ENCODE measurements at regions not wholly inside any gene's neighbourhood (a gene's known extent, or its start where the extent isn't known, plus 50 kb on each side); places are given as distances from the start of the nearest gene placed in this dataset.

- H3K27ac ChIP-seq, result no peak overlapping the region
- no peak for TF ChIP-seq ZFX (IDR thresholded peaks at IDR 0.05)
- TF ChIP-seq, protein P1, sequence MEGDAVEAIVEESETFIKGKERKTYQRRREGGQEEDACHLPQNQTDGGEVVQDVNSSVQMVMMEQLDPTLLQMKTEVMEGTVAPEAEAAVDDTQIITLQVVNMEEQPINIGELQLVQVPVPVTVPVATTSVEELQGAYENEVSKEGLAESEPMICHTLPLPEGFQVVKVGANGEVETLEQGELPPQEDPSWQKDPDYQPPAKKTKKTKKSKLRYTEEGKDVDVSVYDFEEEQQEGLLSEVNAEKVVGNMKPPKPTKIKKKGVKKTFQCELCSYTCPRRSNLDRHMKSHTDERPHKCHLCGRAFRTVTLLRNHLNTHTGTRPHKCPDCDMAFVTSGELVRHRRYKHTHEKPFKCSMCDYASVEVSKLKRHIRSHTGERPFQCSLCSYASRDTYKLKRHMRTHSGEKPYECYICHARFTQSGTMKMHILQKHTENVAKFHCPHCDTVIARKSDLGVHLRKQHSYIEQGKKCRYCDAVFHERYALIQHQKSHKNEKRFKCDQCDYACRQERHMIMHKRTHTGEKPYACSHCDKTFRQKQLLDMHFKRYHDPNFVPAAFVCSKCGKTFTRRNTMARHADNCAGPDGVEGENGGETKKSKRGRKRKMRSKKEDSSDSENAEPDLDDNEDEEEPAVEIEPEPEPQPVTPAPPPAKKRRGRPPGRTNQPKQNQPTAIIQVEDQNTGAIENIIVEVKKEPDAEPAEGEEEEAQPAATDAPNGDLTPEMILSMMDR (conservative IDR thresholded peaks at IDR 0.05), result no peak
Observed at GRCh38 chr1:82463951-82464350, 663.2 kb downstream of the ADGRL2 start.

- H3K27ac ChIP-seq, result no peak overlapping the region
- no peak for TF ChIP-seq ZFX (IDR thresholded peaks at IDR 0.05)
- TF ChIP-seq, protein P1 (conservative IDR thresholded peaks at IDR 0.05), result no peak
Observed at GRCh38 chr1:82462366-82462765, 661.6 kb downstream of the ADGRL2 start.

GRCh38 chr1:82455342-82455741 is 654.6 kb downstream of the ADGRL2 start:
- TF ChIP-seq, protein P1 (conservative IDR thresholded peaks at IDR 0.05), result no peak
- no peak for TF ChIP-seq ZFX (IDR thresholded peaks at IDR 0.05)

DNA sequence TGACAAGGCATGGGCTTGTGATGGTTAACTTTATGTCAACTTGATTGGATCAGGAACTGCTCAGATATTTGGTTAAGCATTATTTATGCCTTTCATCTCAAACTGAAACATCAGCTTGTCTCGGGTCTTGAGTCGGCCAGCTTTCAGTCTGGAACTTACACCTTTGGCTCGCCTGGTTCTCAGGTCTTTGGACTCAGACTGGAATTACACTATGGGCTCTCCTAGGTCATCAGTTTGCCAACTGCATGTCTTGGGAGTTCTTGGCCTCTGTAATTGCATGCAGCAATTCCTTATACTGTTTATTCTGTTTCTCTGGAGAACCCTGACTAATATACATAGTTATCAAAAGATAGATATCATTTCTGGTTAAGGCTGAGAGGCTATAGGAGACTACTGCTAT is 653.7 kb downstream of the ADGRL2 start:
- no peak overlapping the region for H3K27ac ChIP-seq
- TF ChIP-seq, protein P1 (conservative IDR thresholded peaks at IDR 0.05), result no peak
- TF ChIP-seq ZFX (IDR thresholded peaks at IDR 0.05), result no peak

More at GRCh38 chr1:82455342-82455741, 654.6 kb downstream of the ADGRL2 start:
- H3K27ac ChIP-seq, result no peak overlapping the region

DNA sequence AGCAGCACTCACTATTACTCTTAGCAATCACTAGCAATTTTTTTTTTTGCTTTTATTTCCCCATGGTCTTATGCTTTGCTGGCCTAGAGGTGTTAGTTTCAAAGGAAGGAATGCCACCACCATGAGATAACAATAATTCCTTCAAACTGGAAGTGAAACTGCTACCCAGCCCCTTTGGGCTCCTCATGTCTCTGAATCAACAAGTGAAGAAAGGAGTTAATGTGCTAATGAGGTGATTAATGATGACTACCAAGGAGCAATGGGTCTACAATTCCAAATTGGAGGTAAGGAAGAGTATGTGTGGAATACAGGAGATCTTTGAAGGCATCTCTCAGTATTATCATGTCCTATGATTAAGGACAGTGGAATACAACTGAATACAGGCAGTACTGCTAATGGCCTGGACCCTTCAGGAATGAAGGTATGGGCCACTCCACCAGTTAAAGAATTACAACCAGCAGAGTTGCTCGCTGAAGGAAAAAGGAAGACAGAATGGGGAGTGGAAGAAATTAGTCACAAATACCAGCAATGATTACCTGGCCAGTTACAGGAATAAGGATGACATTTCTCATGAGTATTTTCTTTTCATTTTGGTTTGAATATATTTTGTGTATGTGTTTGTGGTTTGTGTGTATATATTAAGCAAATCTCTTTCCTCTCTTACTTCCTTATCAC is 652.9 kb downstream of the ADGRL2 start:
- TF ChIP-seq, protein P1 (conservative IDR thresholded peaks at IDR 0.05), result no peak
- no peak for TF ChIP-seq ZFX (IDR thresholded peaks at IDR 0.05)
- H3K27ac ChIP-seq, result no peak overlapping the region

DNA sequence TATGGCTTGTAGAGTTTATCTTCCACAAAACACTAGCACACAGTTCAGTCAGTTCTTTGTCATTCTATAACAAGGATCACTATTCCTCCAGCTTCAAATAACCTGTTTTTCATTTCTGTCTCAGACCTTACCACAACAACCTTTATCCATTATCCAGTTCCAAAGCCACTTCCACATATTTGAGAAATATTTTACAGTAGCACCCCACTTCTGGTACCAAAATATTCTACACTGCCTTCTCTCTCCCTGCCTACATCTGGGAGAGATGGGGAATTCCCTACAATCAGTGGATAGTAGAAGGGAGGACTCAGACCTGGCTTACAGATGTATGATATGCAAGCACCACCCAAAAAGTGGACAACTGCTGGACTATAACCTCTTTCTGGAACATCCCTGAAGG is 651.4 kb downstream of the ADGRL2 start:
- TF ChIP-seq, protein P1 (conservative IDR thresholded peaks at IDR 0.05), result no peak
- TF ChIP-seq ZFX (IDR thresholded peaks at IDR 0.05), result no peak
- no peak overlapping the region for H3K27ac ChIP-seq

GRCh38 chr1:82451191-82451590 is 650.5 kb downstream of the ADGRL2 start:
- TF ChIP-seq ZFX (IDR thresholded peaks at IDR 0.05), result no peak
- TF ChIP-seq, protein P1 (conservative IDR thresholded peaks at IDR 0.05), result no peak
- no peak overlapping the region for H3K27ac ChIP-seq

Measured in C4-2B (cell line).